Stimulated activated naive CD8-positive, alpha-beta T cell treated with anti-CD3 and anti-CD28 coated beads, Interleukin-15, Interleukin-2, amounts not matched to agents 100 U/mL and 50 U/mL, for 24 hours (primary cell): ENCODE measurements at regions not wholly inside any gene's neighbourhood (a gene's known extent, or its start where the extent isn't known, plus 50 kb on each side); places are given as distances from the start of the nearest gene placed in this dataset.

Experiments used
- ATAC-seq: fragments of 150-1000 bp; cut with Tn5 transposase; one replicate; pipeline ENCODE4 v1.10.0; 2021
- DNase-seq: peaks from one replicate; pipeline ENCODE4 v3.0.0; 2021

GRCh38 chr18:40546875-40547274 lies 1408.2 kb upstream of the PIK3C3 start:
- ATAC-seq, result no peak

DNA sequence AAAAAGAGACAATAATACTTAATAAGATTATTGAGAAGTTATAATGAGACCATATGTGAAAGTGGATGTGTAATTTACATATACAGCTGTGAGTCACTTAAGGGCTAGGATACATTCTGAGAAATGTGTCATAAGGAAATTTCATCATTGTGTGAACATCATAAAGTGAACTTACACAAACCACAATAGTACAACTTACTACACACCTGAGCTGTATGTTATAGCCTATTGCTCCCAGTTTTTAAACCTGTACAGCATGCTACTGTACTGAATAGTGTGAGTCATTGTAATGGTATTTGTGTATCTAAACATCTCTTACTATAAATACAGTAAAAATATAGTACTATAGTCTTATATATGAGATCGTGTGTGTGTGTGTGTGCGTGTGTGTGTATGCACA lies 1420.3 kb upstream of the PIK3C3 start:
- no peak for ATAC-seq
- no peak for DNase-seq

More at GRCh38 chr18:40546875-40547274, 1408.2 kb upstream of the PIK3C3 start:
- no peak for DNase-seq

DNA sequence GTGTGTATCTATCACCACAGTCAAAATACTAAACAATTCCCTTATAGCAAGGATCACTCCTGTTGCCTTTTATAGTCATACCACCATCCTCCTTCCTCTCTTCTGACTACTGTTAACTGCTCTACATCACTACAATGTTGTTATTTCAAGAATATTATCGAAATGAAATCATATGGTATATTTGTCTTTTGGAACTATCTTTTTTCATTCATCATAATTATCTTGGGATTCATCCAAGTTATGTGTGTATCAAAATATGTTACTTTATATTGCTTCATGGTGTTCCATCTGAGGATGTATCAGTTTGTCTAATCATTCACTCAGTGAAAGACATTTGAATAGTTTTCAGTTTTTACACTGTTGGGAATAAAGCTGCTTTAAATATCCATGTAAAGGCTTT lies 1423.0 kb upstream of the PIK3C3 start:
- no peak for DNase-seq
- no peak for ATAC-seq

DNA sequence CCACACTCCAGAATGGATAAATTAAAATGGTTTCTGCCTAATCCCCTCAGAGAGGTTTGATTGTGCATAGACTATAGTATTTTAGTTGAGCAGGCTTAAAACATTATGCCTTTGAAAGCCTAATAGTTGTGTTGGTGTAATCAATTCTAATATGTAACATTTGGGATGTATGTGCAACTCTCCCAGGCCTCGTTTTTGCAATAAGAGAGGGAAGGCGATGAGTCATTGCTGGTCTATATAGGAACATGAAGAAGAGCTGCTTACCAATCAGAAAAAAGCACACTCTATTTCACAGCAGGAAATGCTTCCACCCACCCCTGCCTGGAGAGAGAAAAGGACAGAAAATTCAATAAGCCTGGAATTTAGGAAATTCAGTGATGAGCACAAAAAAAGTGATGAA lies 1424.0 kb upstream of the PIK3C3 start:
- ATAC-seq, result no peak
- DNase-seq, result no peak

DNA sequence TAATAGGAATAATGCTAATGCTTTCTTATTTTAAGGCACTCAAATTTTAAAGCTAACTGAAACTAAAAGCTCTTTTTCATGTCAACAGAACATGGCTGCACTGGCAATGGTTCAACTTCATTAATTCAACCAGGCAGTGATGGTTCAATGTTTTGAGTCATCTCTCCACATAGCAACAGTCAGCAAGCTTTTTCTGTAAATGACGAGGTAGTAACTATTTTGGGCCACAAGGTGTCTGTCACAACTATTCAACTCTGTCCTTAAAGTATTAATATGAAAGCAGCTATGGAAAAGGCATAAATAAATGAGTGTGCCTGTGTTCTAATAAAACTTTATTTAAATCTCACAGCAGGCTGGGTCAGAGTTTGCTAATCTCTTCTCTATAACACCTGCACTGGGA lies 1425.6 kb upstream of the PIK3C3 start:
- ATAC-seq (no peak), DNase-seq (no peak)

DNA sequence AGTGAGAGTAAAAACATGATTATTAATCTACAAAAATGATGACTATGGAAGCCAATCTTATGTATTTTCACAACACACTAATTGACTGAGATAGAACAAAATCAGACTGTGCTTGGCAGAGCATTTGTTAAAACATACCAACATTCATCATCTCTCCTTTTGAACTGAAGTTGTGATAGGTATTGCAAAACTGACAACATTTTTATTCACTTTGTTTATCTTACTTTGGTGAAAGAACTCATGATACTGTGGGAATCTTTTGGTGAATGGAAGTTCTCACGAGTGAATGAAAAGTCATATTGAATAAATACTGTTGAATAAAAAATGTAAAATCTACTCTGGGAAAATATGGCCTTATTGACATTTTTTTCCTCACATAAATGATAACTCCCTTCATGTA lies 1430.2 kb upstream of the PIK3C3 start:
- no peak for DNase-seq
- ATAC-seq, result no peak

- ATAC-seq (no peak), DNase-seq (no peak)
These were observed 1431.7 kb upstream of the PIK3C3 start for GRCh38 chr18:40523287-40523686.

DNA sequence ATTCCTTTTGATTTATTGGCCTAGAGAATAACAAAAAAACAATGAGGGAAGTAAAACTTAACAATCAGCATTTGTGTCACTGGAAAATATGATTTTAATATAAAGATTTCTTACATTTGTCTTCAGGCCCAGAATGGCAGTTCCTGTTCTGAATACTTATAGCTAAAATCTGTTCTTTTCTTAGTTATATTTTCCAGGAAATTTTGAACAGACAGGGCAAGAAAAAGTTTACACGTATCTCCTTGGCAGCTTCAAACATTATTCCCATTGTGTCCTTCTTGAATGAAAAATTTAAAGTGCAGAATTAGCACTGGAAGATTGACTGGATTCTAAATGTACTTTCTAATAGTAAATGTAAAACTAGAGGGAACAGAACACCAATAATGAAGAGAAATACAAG lies 1454.0 kb upstream of the PIK3C3 start:
- DNase-seq, result no peak
- ATAC-seq, result no peak

DNA sequence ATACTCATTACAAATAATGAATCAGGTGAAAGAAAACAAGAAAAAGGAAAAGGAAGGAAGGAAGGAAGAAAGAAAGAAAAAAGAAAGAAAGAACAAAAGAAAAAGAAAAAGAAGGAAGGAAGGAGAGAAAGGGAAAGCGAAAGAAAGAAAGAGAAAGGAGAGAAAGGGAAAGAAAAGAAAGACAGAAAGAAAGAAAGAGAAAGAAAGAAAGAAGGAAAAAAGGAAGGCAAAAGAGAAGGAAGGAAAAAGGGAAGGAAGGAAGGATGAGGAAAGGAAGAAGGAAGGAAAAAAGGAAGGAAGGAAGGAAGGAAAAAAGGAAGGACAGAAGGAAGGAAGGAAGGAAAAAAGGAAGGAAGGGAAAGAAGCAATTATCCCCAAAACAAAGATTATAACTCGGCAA lies 1460.4 kb upstream of the PIK3C3 start:
- ATAC-seq (no peak), DNase-seq (no peak)

DNA sequence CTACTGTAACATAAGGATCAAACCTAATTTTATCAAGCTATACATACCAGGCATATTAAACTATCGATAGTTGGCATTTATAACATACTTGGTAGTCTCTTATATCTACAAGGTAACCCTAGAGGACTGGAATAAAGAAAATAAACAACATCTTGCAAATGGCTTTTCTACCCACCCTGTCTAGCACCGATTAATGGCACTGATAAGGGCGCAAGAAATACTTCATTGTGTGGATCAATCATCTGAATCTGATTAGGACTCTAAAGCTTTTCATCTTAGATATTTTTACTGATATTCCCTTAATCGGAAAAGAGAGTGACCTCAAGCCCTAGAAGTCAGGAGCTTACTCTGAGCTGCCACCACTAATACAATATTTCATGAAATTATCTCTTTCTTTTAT lies 1461.7 kb upstream of the PIK3C3 start:
- ATAC-seq (no peak), DNase-seq (no peak)

- DNase-seq (no peak), ATAC-seq (no peak)
These were observed 1465.7 kb upstream of the PIK3C3 start for GRCh38 chr18:40489301-40489700.

GRCh38 chr18:40485318-40485717 lies 1469.7 kb upstream of the PIK3C3 start:
- no peak for ATAC-seq
- DNase-seq, result no peak

DNA sequence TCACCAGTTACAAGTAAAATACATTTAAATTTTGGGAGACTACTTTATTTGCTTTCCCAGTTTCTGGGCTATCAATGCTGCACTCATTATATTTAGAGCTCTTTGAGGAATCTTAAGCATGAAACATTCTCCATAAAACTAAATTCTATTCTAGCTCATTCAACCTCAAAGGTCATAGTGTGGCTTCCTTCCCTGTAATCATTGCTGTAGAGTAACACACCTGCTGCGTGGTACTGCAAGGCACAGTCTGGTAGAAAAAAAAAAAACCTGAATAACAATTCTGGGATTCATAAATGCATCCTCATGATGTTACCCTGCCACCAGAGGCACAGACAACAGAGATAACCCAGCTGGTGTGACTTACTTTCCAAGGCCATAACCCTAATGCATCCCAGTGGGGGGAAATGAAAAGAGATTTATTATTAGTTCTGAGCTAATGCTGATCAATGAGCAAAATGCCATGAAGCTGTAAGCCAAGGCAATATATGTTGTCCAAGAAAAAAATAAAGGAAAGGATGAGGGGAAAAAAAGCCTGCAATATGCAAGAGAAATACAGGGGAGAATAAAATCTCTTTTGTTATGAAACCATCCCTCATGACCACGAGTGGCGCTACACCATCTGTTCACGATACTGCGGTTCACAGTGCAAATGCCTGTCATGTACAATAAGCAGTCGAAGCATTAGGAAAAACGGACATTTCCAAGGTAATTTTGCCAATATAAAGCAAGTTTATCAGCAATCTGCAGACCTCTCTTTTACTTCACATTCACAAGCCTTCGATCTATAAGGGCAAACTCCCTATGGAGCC lies 1481.6 kb upstream of the PIK3C3 start:
- DNase-seq (no peak), ATAC-seq (no peak)

DNA sequence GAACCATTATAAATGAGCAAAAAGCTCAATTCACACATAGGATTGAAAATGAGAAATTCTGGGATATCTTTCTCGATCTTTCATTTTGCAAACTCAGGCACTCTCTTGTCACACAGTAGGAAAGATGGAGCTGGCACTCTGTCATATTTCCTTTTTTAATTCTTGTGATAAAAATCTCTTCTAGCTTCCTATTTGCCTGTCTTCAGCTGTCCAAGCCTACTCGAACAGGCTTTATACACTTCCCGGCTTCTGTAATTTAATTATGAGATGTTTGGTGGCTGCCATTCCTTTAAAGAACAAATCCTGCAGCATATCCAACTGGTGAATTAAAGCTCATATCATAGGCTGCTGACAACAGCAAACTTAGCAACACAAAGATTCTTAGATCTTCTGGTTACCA lies 1484.3 kb upstream of the PIK3C3 start:
- no peak for ATAC-seq
- DNase-seq, result no peak

DNA sequence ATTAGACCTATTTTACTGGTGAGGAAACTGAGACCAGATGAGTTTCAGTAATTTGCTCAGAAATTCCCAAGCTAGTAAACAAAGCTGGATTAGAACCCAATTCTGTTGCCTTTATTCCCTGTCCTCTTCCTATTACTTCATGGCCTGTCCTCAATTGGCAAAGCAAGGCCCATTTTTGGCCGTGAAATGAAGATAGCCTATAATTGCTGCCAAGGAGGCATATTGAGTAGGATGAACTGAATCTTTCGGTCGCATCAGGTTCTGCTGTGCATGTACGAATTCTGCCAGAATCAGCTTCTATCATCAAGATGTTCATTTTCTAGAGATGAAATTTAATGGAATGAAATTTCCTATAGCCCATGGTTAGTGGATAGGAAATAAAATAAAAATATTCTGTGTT lies 1485.2 kb upstream of the PIK3C3 start:
- ATAC-seq (no peak), DNase-seq (no peak)

GRCh38 chr18:40469316-40469715 lies 1485.7 kb upstream of the PIK3C3 start:
- DNase-seq (no peak), ATAC-seq (no peak)

- DNase-seq (no peak), ATAC-seq (no peak)
These were observed 1491.0 kb upstream of the PIK3C3 start for GRCh38 chr18:40464032-40464431.

- no peak for ATAC-seq
- DNase-seq, result no peak
These were observed 1501.1 kb upstream of the PIK3C3 start for GRCh38 chr18:40453903-40454302.

GRCh38 chr18:40452599-40452998 lies 1502.4 kb upstream of the PIK3C3 start:
- DNase-seq, result no peak
- no peak for ATAC-seq

DNA sequence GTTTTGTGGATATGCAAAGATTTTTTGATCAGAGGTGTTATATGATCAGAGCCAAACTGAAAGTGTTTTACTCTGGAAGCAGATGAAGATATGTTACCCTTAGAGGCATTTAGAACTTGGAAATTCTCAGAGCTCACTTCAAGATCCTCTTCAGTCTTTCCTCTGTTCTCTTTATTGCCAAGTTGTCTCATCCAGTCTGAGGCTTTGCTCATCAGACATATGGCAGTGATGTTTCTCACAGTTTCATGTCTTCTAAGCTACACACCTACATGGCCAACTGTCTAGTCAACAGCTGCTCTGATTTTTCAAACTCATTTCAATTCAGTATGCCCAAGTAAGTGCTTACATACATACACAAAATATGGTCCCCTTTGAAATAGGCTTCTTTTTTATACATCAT lies 1504.3 kb upstream of the PIK3C3 start:
- DNase-seq, result no peak
- no peak for ATAC-seq

DNA sequence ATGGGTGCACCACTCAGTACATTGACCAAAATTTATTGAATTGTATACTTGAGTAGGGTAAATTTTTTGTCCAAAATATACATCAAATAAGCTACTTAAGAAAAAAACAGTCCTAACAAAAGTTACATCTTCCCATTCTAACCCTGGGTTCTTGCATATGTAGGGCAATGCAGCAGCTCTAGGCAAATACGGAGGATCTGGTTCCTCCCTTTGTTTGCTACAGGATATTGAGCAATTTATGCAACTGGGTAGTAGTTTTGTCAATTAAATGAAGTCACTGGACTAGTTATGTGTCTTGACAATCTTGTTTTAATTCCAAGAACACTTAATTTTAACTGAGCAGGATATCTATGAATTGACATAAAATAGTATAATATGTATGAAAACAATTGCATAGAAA lies 1507.2 kb upstream of the PIK3C3 start:
- ATAC-seq (no peak), DNase-seq (no peak)

- ATAC-seq, result no peak
- DNase-seq, result no peak
These were observed 1514.9 kb upstream of the PIK3C3 start for GRCh38 chr18:40440088-40440487.

DNA sequence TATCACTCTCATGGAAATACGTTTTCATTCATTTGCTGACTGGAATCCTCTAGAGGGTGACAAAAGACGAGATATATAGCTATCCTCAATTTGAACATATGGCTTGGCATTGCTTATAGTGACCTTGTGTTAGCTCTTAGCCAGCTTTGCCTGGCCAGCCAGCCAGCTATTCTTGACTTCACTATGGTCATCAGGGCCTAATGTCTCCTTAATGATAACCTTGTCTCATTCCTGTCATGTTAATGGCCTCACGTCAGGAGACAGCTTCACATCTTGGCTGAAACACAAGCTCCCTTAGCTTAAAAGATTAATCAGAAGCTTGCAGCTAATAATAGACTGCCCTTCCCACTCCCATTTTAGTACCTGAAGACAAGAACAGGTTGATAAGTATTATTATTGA lies 1517.5 kb upstream of the PIK3C3 start:
- DNase-seq (no peak), ATAC-seq (no peak)
